Sigmoid colon (tissue), 4 donors: ENCODE measurements at regions not wholly inside any gene's neighbourhood (a gene's known extent, or its start where the extent isn't known, plus 50 kb on each side); places are given as distances from the start of the nearest gene placed in this dataset.

Experiments
- EP300 ChIP-seq, 4 donors: sonication (generic); formaldehyde crosslinking; IDR thresholded peaks; one replicate each; pipeline ENCODE4 v1.6.1; 2017; ENCODE audit warnings: antibody characterized with exemption in 4 of 4
- POLR2A ChIP-seq, 2 donors: fragments of 450-650 bp; IDR thresholded peaks; one replicate each; pipeline ENCODE4 v1.6.1; 2016; ENCODE audit warnings: antibody characterized with exemption in 2 of 2, mild to moderate bottlenecking in 2 of 2, moderate library complexity in 2 of 2
- TF ChIP-seq, protein P1 (sequence below), 4 experiments: fragments of 450-650 bp in 3 of 4; fragments of 200-600 bp in 1 of 4; IDR thresholded peaks; one replicate each; pipeline ENCODE4 v1.5.1; 2016 to 2019; ENCODE audit warnings: antibody characterized with exemption in 4 of 4, mild to moderate bottlenecking in 3 of 4, moderate library complexity in 2 of 4

DNA sequence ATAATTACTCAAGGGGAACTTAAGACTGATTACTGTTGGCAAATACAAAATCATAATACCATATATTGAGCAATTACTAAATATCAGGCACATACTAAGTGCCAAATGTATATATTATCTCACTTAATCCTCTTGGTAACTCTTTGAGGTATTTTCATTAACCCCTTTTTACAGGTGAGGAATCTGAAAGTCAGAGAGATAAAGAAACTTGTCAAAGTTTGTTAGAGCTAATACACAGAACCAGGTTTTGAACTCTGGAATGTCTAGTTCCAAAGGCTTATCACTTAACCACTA lies 80.3 kb downstream of the LLPH start:
- TF ChIP-seq POLR2A (IDR thresholded peaks at IDR 0.05) (no peak), EP300 (IDR thresholded peaks at IDR 0.05) (no peak)
- TF ChIP-seq, protein P1, sequence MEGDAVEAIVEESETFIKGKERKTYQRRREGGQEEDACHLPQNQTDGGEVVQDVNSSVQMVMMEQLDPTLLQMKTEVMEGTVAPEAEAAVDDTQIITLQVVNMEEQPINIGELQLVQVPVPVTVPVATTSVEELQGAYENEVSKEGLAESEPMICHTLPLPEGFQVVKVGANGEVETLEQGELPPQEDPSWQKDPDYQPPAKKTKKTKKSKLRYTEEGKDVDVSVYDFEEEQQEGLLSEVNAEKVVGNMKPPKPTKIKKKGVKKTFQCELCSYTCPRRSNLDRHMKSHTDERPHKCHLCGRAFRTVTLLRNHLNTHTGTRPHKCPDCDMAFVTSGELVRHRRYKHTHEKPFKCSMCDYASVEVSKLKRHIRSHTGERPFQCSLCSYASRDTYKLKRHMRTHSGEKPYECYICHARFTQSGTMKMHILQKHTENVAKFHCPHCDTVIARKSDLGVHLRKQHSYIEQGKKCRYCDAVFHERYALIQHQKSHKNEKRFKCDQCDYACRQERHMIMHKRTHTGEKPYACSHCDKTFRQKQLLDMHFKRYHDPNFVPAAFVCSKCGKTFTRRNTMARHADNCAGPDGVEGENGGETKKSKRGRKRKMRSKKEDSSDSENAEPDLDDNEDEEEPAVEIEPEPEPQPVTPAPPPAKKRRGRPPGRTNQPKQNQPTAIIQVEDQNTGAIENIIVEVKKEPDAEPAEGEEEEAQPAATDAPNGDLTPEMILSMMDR (IDR thresholded peaks at IDR 0.05), result no peak
